ENCODE measurements at regions not wholly inside any gene's neighbourhood (a gene's known extent, or its start where the extent isn't known, plus 50 kb on each side); places are given as distances from the start of the nearest gene placed in this dataset.

GRCh38 chr5:36367524-36367923 lies 65.8 kb upstream of the RANBP3L start:
- Histone ChIP-seq H3K36me3 (ENCODE audit: low read depth, missing control alignments) (no peaks in the 10 kb centered on the region), H3K27me3 (no peaks in the 10 kb centered on the region), H3K4me3 (no peak overlapping the region), H3K4me1 (peaks cover 15% of the 10 kb centered on the region), H3K27ac (no peak overlapping the region), H3K9me3 (no peaks in the 10 kb centered on the region)
- no peak for TF ChIP-seq CTCF (IDR thresholded peaks at IDR 0.05)
- no peak for TF ChIP-seq POLR2A (IDR thresholded peaks at IDR 0.05)
- DNase-seq, result peak; percentile 21
- 46 to 59% methylated on average over 2 of the region's 2 CpGs for WGBS, 2 donors
- intact Hi-C loops (cut with DNase I; ENCODE audit: low total_unique reads), result no loop called here

- Histone ChIP-seq H3K27me3 (no peaks in the 10 kb centered on the region), H3K9me3 (no peaks in the 10 kb centered on the region), H3K27ac (no peak overlapping the region), H3K36me3 (ENCODE audit: low read depth, missing control alignments) (no peaks in the 10 kb centered on the region), H3K4me3 (no peak overlapping the region), H3K4me1 (peaks cover 20% of the 10 kb centered on the region)
- DNase-seq, result peak; percentile 18
- TF ChIP-seq POLR2A (IDR thresholded peaks at IDR 0.05), result no peak
- no peak for TF ChIP-seq CTCF (IDR thresholded peaks at IDR 0.05)
- 43 to 55% methylated on average over 1 of the region's 1 CpG for WGBS, 2 donors
- intact Hi-C loops (cut with DNase I; ENCODE audit: low total_unique reads), result no loop called here
Observed at GRCh38 chr5:36369219-36369690, 67.6 kb upstream of the RANBP3L start.

DNA sequence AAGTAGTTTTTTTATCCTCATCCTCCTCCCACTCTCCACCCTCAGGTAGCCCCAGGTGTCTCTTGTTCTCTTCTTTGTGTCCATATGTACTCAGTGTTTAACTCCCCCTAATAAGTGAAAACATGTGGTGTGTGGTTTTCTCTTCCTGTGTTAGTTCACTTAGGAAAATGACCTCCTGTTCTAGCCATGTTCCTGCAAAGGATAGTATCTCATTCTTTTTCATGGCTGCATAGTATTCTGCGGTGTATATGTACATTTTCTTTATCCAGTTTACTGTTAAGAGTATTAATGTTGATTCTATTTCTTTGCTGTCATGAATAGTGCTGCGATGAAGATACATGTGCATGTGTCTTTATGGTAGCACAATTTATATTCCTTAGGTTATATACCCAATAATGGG lies 68.4 kb upstream of the RANBP3L start:
- WGBS, 2 donors, result 92 to 97% methylated on average over 2 of the region's 2 CpGs
- H3K9me3 ChIP-seq, result no peaks in the 10 kb centered on the region
- no peak for TF ChIP-seq POLR2A (IDR thresholded peaks at IDR 0.05)
- no peak for TF ChIP-seq CTCF (IDR thresholded peaks at IDR 0.05)
- H3K4me3 ChIP-seq, result no peak overlapping the region
- peaks cover 20% of the 10 kb centered on the region for H3K4me1 ChIP-seq
- H3K27me3 ChIP-seq, result no peaks in the 10 kb centered on the region
- no peak overlapping the region for H3K27ac ChIP-seq
- no peaks in the 10 kb centered on the region for H3K36me3 ChIP-seq (ENCODE audit: low read depth, missing control alignments)
- DNase-seq, result no peak
- intact Hi-C loops (cut with DNase I; ENCODE audit: low total_unique reads), result no loop called here

DNA sequence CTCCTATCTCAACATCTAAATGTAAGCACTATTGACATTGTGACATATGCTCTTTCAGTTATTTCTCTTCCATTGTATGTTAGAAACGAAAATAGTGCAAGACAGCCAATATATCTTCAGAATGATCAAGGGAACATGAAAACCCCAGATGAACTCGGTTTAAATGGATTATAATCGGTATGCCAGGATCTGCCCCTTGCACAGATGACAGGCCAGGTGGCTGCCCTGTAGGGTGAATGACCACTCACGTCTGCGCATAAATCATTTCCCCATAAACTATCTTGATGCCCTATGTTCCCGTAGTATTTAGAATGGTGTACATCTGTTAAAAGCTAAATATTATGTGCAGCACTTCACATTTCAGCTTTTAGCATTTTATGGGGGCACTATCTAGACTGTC lies 69.7 kb upstream of the RANBP3L start:
- H3K27ac ChIP-seq, result no peak overlapping the region
- no peaks in the 10 kb centered on the region for H3K36me3 ChIP-seq (ENCODE audit: low read depth, missing control alignments)
- no peaks in the 10 kb centered on the region for H3K9me3 ChIP-seq
- peaks cover 18% of the 10 kb centered on the region for H3K4me1 ChIP-seq
- TF ChIP-seq POLR2A (IDR thresholded peaks at IDR 0.05) (no peak), CTCF (IDR thresholded peaks at IDR 0.05) (no peak)
- intact Hi-C loops (cut with DNase I; ENCODE audit: low total_unique reads), result no loop called here
- H3K27me3 ChIP-seq, result no peaks in the 10 kb centered on the region
- no peak for DNase-seq
- WGBS, 2 donors, result 88 to 96% methylated on average over 6 of the region's 6 CpGs
- H3K4me3 ChIP-seq, result no peak overlapping the region

- no peak overlapping the region for H3K4me3 ChIP-seq
- H3K9me3 ChIP-seq, result no peaks in the 10 kb centered on the region
- no peak overlapping the region for H3K27ac ChIP-seq
- no peaks in the 10 kb centered on the region for H3K27me3 ChIP-seq
- TF ChIP-seq CTCF (IDR thresholded peaks at IDR 0.05) (no peak), POLR2A (IDR thresholded peaks at IDR 0.05) (no peak)
- H3K4me1 ChIP-seq, result peaks cover 8% of the 10 kb centered on the region
- 72 to 85% methylated on average over 8 of the region's 8 CpGs for WGBS, 2 donors
- intact Hi-C loops (cut with DNase I; ENCODE audit: low total_unique reads), result no loop called here
- H3K36me3 ChIP-seq (ENCODE audit: low read depth, missing control alignments), result no peaks in the 10 kb centered on the region
- DNase-seq, result peak; percentile 50
Observed at GRCh38 chr5:36373527-36374086, 71.9 kb upstream of the RANBP3L start.

Measured in testis (tissue), 2 donors.